ENCODE measurements at regions not wholly inside any gene's neighbourhood (a gene's known extent, or its start where the extent isn't known, plus 50 kb on each side); places are given as distances from the start of the nearest gene placed in this dataset.

DNA sequence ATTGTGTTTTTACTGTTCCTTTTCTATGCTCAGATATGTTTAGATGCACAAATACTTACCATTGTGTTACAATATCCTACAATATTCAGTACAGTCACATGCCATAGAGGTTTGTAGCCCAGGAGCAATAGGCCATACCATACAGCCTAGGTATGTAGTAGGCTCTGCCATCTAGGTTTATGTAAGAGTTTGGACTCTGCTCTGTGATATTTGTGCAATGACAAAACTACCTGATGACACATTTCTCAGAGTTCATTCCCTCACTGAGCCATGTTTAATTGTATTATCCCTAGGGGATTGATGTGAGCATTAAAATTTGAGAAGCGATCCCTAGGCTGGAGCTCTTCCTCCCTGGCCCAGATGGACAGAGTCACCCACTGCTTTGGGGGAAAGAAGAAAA, 270.0 kb upstream of the PROK2 start:
- no peak overlapping the region for H3K4me3 ChIP-seq (ENCODE audit: low read depth, low read length)
- TF ChIP-seq, protein P1, sequence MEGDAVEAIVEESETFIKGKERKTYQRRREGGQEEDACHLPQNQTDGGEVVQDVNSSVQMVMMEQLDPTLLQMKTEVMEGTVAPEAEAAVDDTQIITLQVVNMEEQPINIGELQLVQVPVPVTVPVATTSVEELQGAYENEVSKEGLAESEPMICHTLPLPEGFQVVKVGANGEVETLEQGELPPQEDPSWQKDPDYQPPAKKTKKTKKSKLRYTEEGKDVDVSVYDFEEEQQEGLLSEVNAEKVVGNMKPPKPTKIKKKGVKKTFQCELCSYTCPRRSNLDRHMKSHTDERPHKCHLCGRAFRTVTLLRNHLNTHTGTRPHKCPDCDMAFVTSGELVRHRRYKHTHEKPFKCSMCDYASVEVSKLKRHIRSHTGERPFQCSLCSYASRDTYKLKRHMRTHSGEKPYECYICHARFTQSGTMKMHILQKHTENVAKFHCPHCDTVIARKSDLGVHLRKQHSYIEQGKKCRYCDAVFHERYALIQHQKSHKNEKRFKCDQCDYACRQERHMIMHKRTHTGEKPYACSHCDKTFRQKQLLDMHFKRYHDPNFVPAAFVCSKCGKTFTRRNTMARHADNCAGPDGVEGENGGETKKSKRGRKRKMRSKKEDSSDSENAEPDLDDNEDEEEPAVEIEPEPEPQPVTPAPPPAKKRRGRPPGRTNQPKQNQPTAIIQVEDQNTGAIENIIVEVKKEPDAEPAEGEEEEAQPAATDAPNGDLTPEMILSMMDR (IDR thresholded peaks at IDR 0.05; ENCODE audit: borderline replicate concordance, insufficient read depth, low read depth, low read length) = no peak

DNA sequence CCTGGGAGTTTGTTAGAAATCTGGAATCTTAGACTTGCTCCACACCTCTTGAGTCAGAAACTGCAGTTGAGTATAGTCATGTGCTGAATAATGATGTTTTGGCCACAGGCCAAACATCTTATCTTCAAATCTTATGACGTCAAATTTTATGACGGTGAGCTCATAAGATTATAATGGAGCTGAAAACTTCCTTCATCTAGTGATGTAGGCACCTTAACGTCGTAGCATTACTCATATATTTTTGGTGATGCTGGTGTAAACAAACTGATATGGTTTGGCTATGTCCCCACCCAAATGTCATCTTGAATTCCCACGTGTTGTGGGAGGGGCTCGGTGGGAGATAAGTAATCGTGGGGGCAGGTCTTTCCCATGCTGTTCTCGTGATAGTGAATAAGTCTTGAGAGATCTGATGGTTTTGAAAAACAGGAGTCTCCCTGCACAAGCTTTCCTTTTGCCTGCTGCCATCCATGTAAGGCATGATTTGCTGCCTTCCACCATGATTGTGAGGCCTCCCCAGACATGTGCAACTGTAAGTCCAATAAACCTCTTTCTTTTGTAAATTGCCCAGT, 268.0 kb upstream of the PROK2 start:
- no peak overlapping the region for H3K4me3 ChIP-seq (ENCODE audit: low read depth, low read length)
- TF ChIP-seq, protein P1 (IDR thresholded peaks at IDR 0.05; ENCODE audit: borderline replicate concordance, insufficient read depth, low read depth, low read length) = no peak

DNA sequence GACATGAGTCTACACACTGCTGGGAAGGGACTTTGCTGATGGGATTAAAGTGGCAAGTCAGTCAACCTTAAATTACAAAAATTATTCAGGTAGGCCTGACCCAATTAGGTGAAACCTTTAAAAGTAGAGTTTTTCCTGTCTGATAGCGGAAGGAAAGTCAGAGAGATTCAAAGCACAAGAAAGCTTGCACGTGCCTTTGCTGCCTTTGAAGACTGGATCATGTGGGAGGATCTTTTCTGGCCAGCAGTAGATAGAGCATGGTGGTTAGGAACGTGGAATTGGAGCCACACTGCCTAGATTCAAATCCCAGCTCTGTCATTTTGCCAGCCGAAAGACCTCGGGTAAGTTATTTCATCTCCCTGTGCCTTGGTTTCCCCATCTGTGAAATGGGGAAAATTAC, 265.8 kb upstream of the PROK2 start:
- TF ChIP-seq, protein P1 (IDR thresholded peaks at IDR 0.05; ENCODE audit: borderline replicate concordance, insufficient read depth, low read depth, low read length) = no peak
- H3K4me3 ChIP-seq (ENCODE audit: low read depth, low read length) = no peak overlapping the region

DNA sequence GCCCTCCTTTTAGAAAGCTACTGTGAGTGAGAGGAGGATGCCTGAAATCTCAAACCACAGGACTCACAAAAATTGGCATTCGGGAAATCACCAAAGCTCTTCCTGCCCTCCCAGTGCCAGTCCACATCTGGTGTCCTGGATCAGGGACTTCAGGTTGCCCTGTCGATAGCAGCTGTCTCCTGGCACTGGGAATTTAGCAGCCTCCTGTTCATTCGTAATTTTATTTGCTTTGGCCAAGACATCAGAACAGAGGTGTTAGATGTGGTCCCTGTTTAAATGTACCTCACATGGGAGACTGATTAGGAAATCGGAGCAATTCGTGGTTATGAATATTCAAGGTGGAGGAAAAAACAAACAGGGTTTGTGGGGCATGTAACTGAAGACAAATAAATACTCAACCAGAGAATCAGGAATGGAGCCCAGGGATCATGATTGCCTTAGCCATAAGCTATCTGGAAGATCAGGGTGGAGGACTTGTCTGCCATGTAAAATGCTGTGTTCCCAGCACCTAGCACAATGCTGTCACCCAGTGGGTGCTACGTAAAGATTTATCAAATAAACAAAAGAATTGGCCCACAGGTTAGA, 265.2 kb upstream of the PROK2 start:
- no peak overlapping the region for H3K4me3 ChIP-seq (ENCODE audit: low read depth, low read length)
- TF ChIP-seq, protein P1 (IDR thresholded peaks at IDR 0.05; ENCODE audit: borderline replicate concordance, insufficient read depth, low read depth, low read length) = no peak

DNA sequence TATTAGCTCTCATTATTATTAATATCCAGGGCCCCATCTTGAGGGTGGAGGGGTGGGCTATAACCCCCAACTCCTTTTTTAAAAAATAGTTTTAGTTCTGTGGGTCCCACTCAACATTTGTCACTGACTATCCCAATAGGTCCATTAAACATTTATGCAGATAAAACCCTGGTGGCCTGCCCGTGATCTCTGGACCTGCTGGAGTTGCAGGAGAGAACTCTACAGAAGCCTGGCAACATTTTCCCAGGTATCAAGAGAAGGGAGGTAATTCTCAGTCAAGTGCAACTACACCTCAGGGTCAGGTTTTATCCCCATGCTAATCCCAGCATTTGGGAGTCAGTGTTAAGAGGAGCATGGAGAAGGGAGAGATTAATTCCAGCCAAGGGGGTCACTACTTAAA, 264.4 kb upstream of the PROK2 start:
- TF ChIP-seq, protein P1 (IDR thresholded peaks at IDR 0.05; ENCODE audit: borderline replicate concordance, insufficient read depth, low read depth, low read length) = no peak
- no peak overlapping the region for H3K4me3 ChIP-seq (ENCODE audit: low read depth, low read length)

DNA sequence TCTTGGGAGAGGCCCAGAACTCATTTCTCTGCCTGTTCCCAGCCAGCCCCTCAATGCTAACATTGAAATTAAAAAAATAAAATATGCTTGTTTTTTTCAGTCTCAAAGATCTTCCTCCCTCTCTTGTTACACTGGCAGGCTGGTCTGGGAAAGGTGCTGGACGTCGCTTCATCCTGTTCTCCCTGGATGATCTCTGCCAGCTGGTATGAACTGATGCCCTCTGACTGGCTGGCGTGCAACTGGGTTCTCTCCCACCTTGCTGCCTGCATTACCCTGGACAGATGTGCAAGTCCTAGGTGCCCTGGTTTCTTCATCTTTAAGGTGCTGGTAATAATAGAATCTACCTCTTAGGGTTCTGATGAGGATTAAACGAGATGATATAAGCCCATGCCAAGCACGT, 263.9 kb upstream of the PROK2 start:
- TF ChIP-seq, protein P1 (IDR thresholded peaks at IDR 0.05; ENCODE audit: borderline replicate concordance, insufficient read depth, low read depth, low read length) = no peak
- H3K4me3 ChIP-seq (ENCODE audit: low read depth, low read length) = no peak overlapping the region

DNA sequence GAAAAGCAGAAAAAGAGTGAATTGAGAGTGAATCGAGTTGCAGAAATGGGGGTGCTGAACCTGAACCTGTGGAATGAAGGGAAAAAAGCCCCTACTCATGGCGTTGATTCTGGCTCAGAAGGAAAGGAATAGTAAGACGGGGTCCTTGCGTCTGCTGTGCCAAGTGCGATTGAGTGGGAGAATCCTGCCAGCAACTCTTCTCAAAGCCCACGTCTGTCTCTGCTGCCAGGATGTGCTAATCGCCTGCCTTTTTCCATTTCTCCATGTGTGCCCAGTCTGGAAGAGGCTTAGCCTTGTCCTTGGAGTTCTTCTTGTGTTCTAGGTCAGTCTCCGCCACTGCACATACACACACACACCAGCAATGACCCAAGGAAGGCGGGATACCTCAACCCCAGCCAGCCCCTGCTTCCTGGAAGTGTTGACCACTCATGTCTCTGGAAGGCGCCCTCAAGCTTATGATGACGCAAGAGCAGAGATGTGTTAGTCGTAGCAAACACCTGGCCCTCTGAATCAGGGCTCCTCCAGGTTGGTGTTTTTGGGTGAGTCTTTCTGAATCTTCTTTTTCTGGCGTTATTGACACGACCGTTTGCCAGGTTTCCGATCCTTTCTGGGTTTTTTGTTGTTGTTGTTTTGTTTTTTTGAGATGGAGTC, 262.4 kb upstream of the PROK2 start:
- no peak overlapping the region for H3K4me3 ChIP-seq (ENCODE audit: low read depth, low read length)
- TF ChIP-seq, protein P1 (IDR thresholded peaks at IDR 0.05; ENCODE audit: borderline replicate concordance, insufficient read depth, low read depth, low read length) = no peak

All from GM12875 (cell line).